ENCODE measurements at regions not wholly inside any gene's neighbourhood (a gene's known extent, or its start where the extent isn't known, plus 50 kb on each side); places are given as distances from the start of the nearest gene placed in this dataset.

DNA sequence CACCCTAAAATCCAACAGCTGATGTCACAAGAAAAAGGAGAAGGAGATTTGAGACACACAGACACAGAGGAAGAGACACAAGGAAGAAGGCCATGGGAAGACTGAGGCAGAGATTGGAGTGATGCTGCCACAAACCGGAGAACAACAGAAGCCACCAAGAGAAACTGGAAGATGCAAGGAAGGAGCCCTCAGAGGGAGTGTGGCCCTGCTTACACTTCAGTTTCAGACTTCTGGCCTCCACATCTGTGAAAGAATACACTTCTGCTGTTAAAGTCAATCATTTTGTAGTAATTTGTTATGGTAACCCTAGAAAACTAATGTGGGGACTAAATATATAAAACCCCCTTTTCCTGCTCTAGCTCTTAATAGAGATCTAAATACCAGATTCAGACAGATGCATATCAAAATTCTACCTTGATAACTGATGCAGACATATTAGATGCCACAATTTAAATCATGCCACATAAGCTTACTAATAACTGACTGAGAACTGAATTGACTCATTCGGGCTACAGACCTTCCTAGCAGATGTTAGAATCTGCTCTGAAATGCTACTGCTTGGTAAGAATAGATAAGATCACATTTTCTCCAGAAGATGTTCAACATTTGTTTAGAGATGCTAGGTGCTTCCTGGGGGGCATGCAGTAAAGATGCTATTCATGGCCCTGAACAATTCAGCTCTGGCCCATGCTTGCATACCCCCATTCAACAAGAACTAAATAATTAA lies 113.1 kb upstream of the CCND2 start:
- TF ChIP-seq, protein P1, sequence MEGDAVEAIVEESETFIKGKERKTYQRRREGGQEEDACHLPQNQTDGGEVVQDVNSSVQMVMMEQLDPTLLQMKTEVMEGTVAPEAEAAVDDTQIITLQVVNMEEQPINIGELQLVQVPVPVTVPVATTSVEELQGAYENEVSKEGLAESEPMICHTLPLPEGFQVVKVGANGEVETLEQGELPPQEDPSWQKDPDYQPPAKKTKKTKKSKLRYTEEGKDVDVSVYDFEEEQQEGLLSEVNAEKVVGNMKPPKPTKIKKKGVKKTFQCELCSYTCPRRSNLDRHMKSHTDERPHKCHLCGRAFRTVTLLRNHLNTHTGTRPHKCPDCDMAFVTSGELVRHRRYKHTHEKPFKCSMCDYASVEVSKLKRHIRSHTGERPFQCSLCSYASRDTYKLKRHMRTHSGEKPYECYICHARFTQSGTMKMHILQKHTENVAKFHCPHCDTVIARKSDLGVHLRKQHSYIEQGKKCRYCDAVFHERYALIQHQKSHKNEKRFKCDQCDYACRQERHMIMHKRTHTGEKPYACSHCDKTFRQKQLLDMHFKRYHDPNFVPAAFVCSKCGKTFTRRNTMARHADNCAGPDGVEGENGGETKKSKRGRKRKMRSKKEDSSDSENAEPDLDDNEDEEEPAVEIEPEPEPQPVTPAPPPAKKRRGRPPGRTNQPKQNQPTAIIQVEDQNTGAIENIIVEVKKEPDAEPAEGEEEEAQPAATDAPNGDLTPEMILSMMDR (IDR thresholded peaks at IDR 0.05): no peak
- TF ChIP-seq POLR2A (IDR thresholded peaks at IDR 0.05): no peak
